Epidermal melanocyte (primary cell): ENCODE measurements at regions not wholly inside any gene's neighbourhood (a gene's known extent, or its start where the extent isn't known, plus 50 kb on each side); places are given as distances from the start of the nearest gene placed in this dataset.
"Not testable (repeated sequence)": the region's sequence is repeated elsewhere in the genome, so short reads cannot be mapped to it uniquely, and the experiment has no call there.

Experiments used
- DNase-seq: peaks from one replicate; pipeline ENCODE4 v3.0.0; 2011; ENCODE audit warnings: low spot score; ENCODE audit not compliant: insufficient read length

DNA sequence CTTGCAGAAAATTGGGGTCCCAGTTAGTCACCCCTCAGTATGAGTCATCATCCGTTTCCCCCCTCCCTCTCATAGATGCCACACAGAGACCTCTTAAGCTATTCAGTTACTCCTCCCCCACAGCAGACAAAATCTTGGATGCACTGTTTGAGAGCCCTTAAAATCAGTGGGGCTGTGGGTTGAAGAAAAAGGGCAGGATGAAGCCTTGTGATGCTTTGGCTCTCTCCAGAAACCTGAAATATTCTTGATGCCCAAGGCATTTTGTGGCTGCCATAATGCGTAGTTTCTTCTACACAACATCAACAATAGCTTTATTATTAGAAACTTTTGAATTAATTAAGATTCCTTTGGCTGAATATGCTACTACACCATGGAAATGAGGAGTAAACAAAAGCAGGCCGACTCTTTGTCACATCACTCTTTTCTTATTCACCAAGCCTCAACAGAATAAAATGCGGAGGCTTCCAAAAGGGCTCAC is 133.8 kb downstream of the MRPS30 start:
- no peak for DNase-seq

- DNase-seq: no peak
Measured at GRCh38 chr5:44943647-44944046, 134.9 kb downstream of the MRPS30 start.

- no peak for DNase-seq
Measured at GRCh38 chr5:44945743-44946142, 137.0 kb downstream of the MRPS30 start.

- DNase-seq: no peak
Measured at GRCh38 chr5:44949687-44950086, 140.9 kb downstream of the MRPS30 start.

GRCh38 chr5:44951371-44951770 is 142.6 kb downstream of the MRPS30 start:
- DNase-seq: no peak

- no peak for DNase-seq
Measured at GRCh38 chr5:44952376-44952775, 143.6 kb downstream of the MRPS30 start.

DNA sequence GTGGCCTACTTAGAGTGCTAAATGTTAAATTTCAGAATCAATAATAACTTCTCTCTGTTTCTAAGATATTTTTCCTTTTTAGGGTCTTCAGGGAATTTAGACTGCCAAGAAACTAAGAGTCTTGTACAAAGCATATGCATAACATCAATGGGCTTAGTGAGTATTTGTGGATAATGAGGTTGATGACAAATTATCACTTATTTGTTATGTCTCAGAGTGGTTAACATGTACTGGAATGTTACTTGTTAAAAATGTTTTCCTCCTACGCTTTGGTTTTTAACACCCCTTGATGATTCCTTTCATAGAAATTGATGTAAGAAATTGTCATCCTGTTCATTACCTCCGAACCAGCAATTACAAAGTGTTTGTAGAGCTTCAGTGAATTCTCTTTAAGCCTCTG is 144.3 kb downstream of the MRPS30 start:
- DNase-seq: no peak

GRCh38 chr5:44958943-44959454 is 150.3 kb downstream of the MRPS30 start:
- not testable (repeated sequence) for DNase-seq

- no peak for DNase-seq
Measured at GRCh38 chr5:44969825-44970224, 161.1 kb downstream of the MRPS30 start.

- DNase-seq: not testable (repeated sequence)
Measured at GRCh38 chr5:44970963-44971362, 162.2 kb downstream of the MRPS30 start.

GRCh38 chr5:44974813-44975212 is 166.1 kb downstream of the MRPS30 start:
- no peak for DNase-seq

GRCh38 chr5:44981708-44982107 is 173.0 kb downstream of the MRPS30 start:
- no peak for DNase-seq

DNA sequence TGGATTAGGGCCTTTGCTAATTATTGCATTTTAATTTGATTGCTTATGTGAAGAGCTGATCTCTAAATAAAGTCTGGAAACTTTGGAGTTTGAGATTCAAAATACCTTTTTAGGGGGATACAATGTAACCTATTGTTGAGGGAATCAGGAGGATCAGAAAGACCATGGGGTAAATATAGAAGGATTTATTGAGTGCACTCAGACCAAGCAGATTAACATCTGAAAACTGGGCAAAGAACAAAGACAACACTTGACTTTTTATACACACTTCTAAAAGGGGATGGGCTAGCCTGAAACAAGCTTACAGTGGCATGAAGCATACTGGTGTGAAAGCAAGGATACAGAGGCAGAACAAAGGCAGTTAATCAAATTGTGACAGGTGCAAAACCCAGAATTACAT is 174.3 kb downstream of the MRPS30 start:
- DNase-seq: no peak

GRCh38 chr5:44987026-44987425 is 178.3 kb downstream of the MRPS30 start:
- DNase-seq: no peak

GRCh38 chr5:44991693-44992092 is 182.9 kb downstream of the MRPS30 start:
- DNase-seq: no peak

GRCh38 chr5:44993286-44993685 is 184.5 kb downstream of the MRPS30 start:
- DNase-seq: no peak

GRCh38 chr5:44997506-44997905 is 188.8 kb downstream of the MRPS30 start:
- no peak for DNase-seq

DNA sequence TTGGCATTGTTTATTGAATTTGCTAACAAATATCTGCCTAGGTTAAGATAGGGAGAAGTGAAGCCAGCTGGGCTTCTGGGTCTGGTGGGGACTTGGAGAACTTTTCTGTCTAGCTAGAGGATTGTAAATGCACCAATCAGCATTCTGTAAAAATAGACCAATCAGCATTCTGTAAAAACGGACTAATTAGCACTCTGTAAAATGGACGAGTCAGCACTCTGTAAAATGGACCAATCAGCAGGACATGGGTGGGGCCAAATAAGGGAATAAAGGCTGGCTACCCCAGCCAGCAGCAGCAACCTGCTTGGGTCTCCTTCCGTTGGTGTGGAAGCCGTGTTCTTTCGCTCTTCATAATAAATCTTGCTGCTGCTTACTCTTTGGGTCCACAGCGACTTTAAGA is 198.4 kb downstream of the MRPS30 start:
- not testable (repeated sequence) for DNase-seq

- no peak for DNase-seq
Measured at GRCh38 chr5:45017568-45017967, 208.8 kb downstream of the MRPS30 start.

DNA sequence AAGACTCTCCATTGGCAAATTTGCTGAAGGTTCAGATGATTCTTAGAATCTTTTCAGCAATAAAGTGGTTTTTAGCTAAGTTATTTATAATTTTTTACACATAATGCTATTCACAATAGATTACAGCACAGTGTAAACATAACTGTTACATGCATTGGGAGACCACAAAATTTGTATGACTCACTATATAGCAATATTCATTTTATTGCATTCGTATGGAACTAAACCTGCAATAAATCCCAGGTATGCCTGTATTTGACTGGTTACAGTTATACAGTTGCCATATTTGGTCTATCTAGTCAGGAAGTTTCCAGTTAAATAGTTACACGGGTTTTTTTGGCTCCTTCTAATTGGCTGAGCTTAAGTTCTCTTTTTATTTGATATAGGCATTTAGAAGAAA is 220.8 kb downstream of the MRPS30 start:
- DNase-seq: no peak

GRCh38 chr5:45035991-45036390 is 227.2 kb downstream of the MRPS30 start:
- DNase-seq: no peak

GRCh38 chr5:45037927-45038326 is 229.2 kb downstream of the MRPS30 start:
- DNase-seq: no peak

DNA sequence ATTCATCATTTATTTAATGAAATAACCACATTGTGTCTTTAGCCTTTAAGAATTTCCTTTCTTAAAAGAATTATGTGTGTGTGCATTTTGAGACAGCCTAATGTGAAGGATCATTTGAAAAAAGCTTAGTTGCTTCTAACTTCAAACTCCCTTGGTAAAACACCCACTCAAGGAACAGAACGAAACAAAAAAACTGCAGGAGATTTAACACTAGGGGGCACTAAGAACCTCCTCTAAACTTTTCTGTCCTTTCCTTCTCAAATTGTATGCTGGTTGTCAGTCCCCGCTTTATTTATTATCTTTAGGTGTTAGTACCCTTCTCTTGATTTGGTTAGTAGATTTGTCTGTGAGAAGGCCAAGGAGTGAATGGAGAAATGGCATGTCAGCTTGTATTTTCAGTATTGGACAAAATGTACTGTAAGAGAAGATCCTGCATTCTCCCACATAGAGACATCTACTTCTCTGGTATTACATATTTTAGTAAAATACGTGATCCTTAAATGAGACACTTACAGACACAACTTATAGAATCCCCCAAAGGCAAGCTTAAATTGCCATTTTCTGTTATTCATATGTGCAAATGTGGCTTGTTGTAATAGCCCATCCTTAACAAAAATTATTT is 229.7 kb downstream of the MRPS30 start:
- DNase-seq: peak; percentile 18
